Mammary epithelial cell (primary cell): ENCODE measurements at regions not wholly inside any gene's neighbourhood (a gene's known extent, or its start where the extent isn't known, plus 50 kb on each side); places are given as distances from the start of the nearest gene placed in this dataset.

Experiments
- EZH2 ChIP-seq: IDR thresholded peaks from 2 replicates; pipeline ENCODE4 v1.6.1; 2012; ENCODE audit warnings: low read length, inconsistent platforms, borderline replicate concordance
- TF ChIP-seq, protein P1 (sequence below), 2 donors: IDR thresholded peaks in 1 of 2; conservative IDR thresholded peaks in 1 of 2; 2 replicates each; pipeline ENCODE4 v1.5.1; 2011 to 2012; ENCODE audit warnings: inconsistent platforms in 2 of 2, low read length in 2 of 2, mild to moderate bottlenecking in 2 of 2, control low read depth in 1 of 2, low read depth in 1 of 2; ENCODE audit not compliant: insufficient read depth in 1 of 2; ENCODE audit errors: extremely low read depth in 1 of 2

DNA sequence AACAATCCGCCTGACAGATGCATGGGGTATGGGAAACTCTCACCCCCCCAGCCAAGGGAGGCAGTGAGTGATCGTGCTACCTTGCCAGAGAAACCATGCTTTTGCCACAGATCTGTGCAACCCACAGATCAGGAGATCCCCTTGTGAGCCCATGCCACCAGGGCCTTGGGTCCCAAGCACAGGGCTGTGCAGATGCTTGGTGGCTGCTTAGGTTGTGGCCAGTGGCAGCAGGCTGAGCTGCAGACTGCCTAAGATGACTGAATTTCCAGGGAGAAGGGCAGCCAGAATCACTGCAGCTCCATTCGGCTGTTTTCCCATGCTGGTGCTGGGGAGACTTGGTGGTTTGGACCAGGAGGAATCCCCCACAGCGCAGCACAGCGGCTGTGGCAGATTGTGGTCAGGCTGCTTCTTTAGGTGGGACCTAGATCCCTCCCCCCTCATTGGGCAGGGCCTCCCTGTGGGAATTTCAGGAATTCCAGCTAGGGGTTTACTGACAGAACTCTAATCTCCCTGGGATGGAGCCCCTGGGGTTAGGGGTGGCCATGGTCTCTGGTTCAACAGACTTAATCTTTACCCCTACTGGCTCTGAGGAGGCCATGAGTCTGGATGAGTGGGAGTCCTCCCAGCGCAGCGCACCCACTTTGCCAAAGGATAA lies 264.6 kb upstream of the DAAM1 start:
- TF ChIP-seq, protein P1, sequence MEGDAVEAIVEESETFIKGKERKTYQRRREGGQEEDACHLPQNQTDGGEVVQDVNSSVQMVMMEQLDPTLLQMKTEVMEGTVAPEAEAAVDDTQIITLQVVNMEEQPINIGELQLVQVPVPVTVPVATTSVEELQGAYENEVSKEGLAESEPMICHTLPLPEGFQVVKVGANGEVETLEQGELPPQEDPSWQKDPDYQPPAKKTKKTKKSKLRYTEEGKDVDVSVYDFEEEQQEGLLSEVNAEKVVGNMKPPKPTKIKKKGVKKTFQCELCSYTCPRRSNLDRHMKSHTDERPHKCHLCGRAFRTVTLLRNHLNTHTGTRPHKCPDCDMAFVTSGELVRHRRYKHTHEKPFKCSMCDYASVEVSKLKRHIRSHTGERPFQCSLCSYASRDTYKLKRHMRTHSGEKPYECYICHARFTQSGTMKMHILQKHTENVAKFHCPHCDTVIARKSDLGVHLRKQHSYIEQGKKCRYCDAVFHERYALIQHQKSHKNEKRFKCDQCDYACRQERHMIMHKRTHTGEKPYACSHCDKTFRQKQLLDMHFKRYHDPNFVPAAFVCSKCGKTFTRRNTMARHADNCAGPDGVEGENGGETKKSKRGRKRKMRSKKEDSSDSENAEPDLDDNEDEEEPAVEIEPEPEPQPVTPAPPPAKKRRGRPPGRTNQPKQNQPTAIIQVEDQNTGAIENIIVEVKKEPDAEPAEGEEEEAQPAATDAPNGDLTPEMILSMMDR (conservative IDR thresholded peaks at IDR 0.05 in 1 of 2, IDR thresholded peaks at IDR 0.05 in 1 of 2; ENCODE audit: extremely low read depth in 1 of 2, insufficient read depth in 1 of 2, low read depth in 1 of 2, low read length in 2 of 2): no peak
- no peak for TF ChIP-seq EZH2
